ENCODE measurements at regions not wholly inside any gene's neighbourhood (a gene's known extent, or its start where the extent isn't known, plus 50 kb on each side); places are given as distances from the start of the nearest gene placed in this dataset.

- no peaks in the 10 kb centered on the region for H3K36me3 Mint-ChIP-seq (ENCODE audit: low read depth)
- TF ChIP-seq, protein P1, sequence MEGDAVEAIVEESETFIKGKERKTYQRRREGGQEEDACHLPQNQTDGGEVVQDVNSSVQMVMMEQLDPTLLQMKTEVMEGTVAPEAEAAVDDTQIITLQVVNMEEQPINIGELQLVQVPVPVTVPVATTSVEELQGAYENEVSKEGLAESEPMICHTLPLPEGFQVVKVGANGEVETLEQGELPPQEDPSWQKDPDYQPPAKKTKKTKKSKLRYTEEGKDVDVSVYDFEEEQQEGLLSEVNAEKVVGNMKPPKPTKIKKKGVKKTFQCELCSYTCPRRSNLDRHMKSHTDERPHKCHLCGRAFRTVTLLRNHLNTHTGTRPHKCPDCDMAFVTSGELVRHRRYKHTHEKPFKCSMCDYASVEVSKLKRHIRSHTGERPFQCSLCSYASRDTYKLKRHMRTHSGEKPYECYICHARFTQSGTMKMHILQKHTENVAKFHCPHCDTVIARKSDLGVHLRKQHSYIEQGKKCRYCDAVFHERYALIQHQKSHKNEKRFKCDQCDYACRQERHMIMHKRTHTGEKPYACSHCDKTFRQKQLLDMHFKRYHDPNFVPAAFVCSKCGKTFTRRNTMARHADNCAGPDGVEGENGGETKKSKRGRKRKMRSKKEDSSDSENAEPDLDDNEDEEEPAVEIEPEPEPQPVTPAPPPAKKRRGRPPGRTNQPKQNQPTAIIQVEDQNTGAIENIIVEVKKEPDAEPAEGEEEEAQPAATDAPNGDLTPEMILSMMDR (IDR thresholded peaks at IDR 0.05): no peak
- H3K4me3 Mint-ChIP-seq: no peak overlapping the region
- DNase-seq: no peak
- H3K27me3 Mint-ChIP-seq (ENCODE audit: low read depth, poor library complexity): peaks cover 7% of the 10 kb centered on the region
- no peaks in the 10 kb centered on the region for H3K9me3 Mint-ChIP-seq
- H3K27ac Mint-ChIP-seq: no peak overlapping the region
- H3K4me1 Mint-ChIP-seq: no peaks in the 10 kb centered on the region
Measured at GRCh38 chr13:78393286-78394142, 209.8 kb downstream of the POU4F1 start.

DNA sequence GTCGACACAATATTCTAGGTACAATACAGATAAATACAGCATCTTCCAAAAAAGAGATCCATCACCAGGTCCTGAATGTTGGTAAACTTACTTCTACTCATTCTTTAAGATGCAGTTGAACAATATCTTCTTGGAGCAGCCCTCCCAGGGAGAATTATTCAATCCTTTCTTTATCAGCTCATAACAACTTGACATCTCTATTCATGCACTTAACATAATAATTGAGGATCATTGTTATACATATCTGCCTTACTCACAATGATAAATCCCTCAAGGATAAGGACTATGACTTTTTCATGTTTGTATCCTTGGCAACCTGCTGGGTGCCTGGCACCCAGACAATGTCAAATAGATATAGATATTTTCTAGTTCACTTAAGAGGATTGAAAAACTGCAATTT, 219.5 kb downstream of the POU4F1 start:
- DNase-seq: no peak
- Mint-ChIP-seq H3K4me1 (no peaks in the 10 kb centered on the region), H3K9me3 (no peaks in the 10 kb centered on the region), H3K27me3 (ENCODE audit: low read depth, poor library complexity) (peaks cover 11% of the 10 kb centered on the region), H3K4me3 (no peak overlapping the region), H3K27ac (no peak overlapping the region), H3K36me3 (ENCODE audit: low read depth) (no peaks in the 10 kb centered on the region)
- TF ChIP-seq, protein P1 (IDR thresholded peaks at IDR 0.05): no peak

- TF ChIP-seq, protein P1 (IDR thresholded peaks at IDR 0.05): no peak
- no peak for DNase-seq
- no peaks in the 10 kb centered on the region for H3K4me1 Mint-ChIP-seq
- no peak overlapping the region for H3K27ac Mint-ChIP-seq
- no peaks in the 10 kb centered on the region for H3K36me3 Mint-ChIP-seq (ENCODE audit: low read depth)
- H3K27me3 Mint-ChIP-seq (ENCODE audit: low read depth, poor library complexity): peaks cover 11% of the 10 kb centered on the region
- no peak overlapping the region for H3K4me3 Mint-ChIP-seq
- H3K9me3 Mint-ChIP-seq: no peaks in the 10 kb centered on the region
Measured at GRCh38 chr13:78383071-78383484, 220.3 kb downstream of the POU4F1 start.

- H3K9me3 Mint-ChIP-seq: no peaks in the 10 kb centered on the region
- no peak overlapping the region for H3K27ac Mint-ChIP-seq
- H3K4me3 Mint-ChIP-seq: no peak overlapping the region
- H3K4me1 Mint-ChIP-seq: no peaks in the 10 kb centered on the region
- TF ChIP-seq, protein P1 (IDR thresholded peaks at IDR 0.05): no peak
- H3K27me3 Mint-ChIP-seq (ENCODE audit: low read depth, poor library complexity): peaks cover 11% of the 10 kb centered on the region
- no peaks in the 10 kb centered on the region for H3K36me3 Mint-ChIP-seq (ENCODE audit: low read depth)
- no peak for DNase-seq
Measured at GRCh38 chr13:78382491-78382890, 220.9 kb downstream of the POU4F1 start.

DNA sequence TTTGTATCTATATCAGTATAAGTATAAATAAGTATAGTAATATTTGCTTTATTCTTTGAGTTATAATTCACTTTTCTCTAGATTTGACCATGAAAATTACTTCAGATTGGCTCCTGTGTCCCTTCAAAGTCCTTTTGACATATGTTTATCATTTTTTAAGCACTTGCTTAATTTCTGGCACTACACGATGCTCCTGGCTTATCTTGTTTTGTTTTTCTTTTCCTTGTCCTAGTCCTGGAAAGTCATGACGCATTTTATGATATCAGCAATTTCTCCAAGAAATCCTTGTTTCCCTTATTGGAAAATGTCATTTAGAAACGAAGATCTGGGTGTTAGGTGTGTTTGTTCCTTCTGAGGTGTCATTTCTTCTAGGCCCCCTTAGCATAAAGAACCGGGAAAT, 226.5 kb downstream of the POU4F1 start:
- Mint-ChIP-seq H3K27me3 (ENCODE audit: low read depth, poor library complexity) (peaks cover 1% of the 10 kb centered on the region), H3K36me3 (ENCODE audit: low read depth) (no peaks in the 10 kb centered on the region), H3K4me3 (no peak overlapping the region), H3K9me3 (no peaks in the 10 kb centered on the region), H3K27ac (no peak overlapping the region), H3K4me1 (peaks cover 5% of the 10 kb centered on the region)
- TF ChIP-seq, protein P1 (IDR thresholded peaks at IDR 0.05): no peak
- DNase-seq: no peak

DNA sequence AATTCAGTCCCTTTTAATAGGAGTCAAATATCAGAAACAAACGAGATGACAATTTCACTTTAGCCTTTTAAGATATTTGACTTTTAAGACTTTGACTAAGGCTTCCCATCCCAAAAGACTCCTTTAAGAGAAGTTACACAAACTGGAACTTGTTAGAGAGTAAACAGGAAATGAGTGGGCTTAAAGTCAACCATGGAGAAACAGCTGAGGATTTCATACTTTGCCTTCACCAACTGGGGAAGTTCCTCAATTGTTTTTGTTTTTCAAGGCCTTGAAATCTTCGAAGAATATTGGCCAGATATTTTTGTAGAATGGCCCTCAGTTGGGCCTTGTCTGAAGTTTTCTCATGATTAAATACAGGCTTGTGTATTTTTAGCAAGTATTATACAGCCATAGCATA, 227.3 kb downstream of the POU4F1 start:
- H3K9me3 Mint-ChIP-seq: no peaks in the 10 kb centered on the region

More for the DNA sequence above, 227.3 kb downstream of the POU4F1 start:
- DNase-seq: no peak
- Mint-ChIP-seq H3K4me3 (no peak overlapping the region), H3K27me3 (ENCODE audit: low read depth, poor library complexity) (no peaks in the 10 kb centered on the region), H3K27ac (no peak overlapping the region), H3K36me3 (ENCODE audit: low read depth) (no peaks in the 10 kb centered on the region), H3K4me1 (peaks cover 5% of the 10 kb centered on the region)
- TF ChIP-seq, protein P1 (IDR thresholded peaks at IDR 0.05): no peak
